ENCODE measurements at regions not wholly inside any gene's neighbourhood (a gene's known extent, or its start where the extent isn't known, plus 50 kb on each side); places are given as distances from the start of the nearest gene placed in this dataset.
A peak's percentile ranks its signal among the peaks of the same experiment; 100 is the strongest.

DNA sequence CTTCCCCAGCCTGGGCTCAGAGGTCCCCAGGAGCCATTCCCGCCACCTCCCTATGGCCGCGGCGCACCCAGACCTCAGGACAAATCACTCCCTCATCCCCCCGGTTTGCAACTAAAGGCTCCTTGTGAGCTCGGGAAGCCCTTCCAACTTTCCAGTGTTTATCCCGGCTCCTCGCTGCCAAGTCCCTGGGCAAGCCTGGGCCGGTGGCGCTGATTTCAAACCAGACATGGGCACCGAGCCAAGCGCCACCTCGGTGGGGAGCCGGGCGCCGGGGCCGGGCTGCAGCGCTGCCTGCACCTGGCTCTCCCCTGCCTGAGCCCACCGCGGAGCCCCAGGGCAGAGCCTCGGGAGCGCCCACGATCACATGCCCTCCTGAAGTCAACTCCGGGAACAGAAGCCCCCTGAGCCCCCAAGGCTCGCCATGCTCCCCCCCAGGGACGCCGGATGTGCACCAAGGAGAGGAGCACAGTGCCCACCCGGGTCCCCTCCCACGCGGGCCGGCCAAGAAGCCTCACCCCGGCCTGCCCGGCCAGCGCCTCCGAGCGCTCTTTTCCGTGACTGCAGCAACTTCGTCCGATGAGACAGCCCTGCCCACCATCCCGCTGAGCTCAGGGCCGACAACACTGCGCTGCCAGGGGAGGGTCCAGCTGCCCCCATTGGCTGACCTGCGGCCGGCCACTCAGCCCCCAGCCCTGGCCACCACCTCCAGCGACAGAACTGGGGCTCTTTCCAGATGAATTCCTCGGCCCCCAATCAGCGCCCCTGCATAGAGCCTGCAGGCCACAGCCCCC, 50.0 kb downstream of the NCOR2 start:
- DNase-seq, result no peak

DNA sequence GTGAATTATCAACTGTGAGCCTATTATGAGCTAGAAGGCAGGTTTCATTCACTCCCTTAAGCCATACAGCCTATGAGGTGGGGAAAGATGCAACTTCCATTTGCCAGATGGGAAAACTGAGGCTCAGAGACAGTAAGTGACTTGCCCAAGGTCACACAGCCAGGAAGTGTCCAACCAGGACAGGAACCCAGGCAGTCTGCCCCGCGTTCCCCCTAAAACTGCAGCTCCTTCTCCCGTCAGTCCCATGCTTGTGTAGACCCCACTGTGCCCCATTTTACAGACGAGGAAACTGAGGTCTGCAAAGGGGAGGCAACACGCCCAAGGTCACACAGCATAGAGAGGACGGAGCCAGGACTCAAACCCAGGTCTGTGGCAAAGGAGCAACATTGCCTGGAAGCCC, 50.6 kb downstream of the NCOR2 start:
- DNase-seq, result no peak

- no peak for DNase-seq
These were observed 51.4 kb downstream of the NCOR2 start for GRCh38 chr12:124515981-124516380.

DNA sequence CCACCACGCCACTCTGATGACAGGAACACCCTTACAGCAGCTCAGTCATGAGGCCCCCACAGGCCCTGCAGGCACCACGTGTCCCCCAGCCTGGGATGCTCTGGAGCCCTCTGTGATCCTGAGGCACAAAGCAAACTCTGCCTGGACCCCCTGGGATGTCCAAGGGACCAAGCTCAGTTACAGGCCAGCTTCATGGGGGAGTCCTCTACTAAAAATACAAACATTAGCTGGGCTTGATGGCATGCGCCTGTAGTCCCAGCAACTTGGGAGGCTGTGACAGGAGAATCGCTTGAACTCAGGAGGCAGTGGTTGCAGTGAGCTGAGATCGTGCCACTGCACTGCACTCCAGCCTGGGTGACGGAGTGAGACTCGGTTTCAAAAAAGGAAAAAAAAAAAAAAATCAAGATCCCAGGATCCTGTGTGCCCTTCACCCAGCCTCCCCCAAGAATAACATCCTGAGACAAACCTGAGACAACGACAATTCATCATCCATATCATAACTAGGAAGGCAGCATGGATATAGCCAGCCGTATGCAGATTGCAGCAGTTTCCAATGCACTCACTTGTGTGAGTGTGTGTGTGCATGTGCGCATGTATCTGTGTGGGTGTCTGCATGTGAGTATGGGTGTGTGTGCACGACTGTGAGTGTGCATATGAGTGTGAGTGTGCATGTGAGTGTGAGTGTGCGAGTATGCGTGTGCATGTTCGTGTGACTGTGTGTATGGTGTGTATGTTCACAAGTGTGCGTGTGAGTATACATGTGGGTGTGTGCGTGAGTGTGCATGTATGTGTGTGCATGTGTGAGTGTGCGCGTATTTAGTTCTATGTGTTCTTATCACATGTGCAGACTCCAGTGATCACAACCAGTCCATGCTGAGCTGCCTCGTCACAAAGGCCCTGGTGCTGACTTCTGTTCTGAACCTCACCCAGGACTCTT, 52.1 kb downstream of the NCOR2 start:
- no peak for DNase-seq

- no peak for DNase-seq
These were observed 53.0 kb downstream of the NCOR2 start for GRCh38 chr12:124514145-124514995.

DNA sequence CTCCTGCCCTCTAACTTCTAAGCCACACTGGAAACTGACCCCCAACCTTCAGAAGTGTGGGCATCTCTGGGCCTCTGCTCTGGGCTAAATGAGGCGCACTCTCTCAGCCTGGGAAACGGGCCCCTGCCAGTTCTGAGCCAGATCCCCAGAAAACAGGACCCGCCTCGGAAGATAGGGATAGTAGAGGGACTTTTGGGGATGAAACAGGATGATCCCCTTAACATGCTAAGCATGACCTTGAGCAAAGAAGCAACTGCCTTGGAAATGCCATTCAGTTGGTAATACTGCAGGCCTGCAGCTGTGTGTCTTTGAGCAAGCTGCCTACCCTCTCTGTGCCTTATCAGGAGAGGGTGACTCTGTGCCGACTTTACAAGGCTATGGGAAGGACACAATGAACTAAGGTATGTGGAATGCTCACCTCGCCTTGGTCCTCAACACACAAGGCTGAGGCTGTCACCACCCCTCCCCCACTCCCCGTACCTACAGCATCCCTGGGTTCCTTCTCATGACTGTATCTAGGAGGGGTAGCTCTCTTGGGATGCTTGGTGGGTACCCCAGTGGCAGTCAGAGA, 54.0 kb downstream of the NCOR2 start:
- DNase-seq, result no peak

DNA sequence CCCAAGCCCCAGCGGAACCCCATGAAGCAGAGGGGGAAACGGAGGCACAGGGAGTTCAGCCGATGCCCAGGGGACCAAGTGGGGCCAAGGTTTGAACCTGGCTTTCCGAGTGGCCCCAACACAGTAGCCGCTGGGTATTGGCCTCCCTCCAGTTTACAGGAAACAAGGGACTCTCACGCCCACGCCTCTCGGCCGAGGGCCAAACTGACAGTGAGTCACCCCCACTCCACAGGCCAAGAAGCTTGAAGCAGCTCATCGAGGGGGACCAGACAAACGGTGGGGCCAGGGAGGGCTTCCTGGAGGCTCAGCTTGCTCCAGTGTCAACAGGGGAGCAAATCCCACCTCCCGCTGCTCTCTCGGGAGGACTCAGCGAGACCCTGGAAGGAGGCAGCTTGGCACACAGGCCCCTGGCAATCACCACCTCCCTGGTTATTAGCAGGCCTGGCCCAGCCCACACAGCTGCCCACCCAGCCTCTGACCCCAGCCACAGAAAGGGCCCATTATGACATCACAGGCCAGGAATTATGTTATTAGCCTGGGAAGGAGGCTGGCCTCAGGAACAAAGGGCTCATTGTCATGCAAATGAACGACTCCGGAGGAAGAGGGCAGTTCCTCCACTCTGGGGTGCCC, 54.6 kb downstream of the NCOR2 start:
- no peak for DNase-seq

- DNase-seq, result no peak
These were observed 56.0 kb downstream of the NCOR2 start for GRCh38 chr12:124511259-124511985.

- DNase-seq, result peak; percentile 6
These were observed 57.0 kb downstream of the NCOR2 start for GRCh38 chr12:124510301-124510970.

- no peak for DNase-seq
These were observed 57.6 kb downstream of the NCOR2 start for GRCh38 chr12:124509676-124510300.

DNA sequence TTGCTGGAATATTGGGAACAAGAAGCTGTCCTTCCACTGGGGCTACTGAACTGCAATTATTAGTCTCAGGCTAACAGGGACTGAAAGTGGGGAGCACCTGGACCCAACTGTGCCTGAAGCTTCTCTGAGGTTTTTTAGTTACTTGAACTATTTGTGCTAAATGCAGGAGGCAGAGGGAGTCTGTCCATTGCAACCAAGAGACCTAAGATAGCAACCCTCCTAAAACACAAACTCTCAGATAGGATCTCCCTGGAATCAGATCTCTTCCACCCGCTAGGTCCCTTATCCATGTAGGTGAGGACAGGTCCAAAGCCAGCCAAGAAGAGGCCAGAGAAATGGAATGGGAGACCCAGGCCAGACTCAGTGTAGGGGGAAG, 58.1 kb downstream of the NCOR2 start:
- DNase-seq, result no peak

- DNase-seq, result no peak
These were observed 58.9 kb downstream of the NCOR2 start for GRCh38 chr12:124508381-124509079.

- DNase-seq, result no peak
These were observed 60.0 kb downstream of the NCOR2 start for GRCh38 chr12:124507188-124508109.

- DNase-seq, result no peak
These were observed 60.6 kb downstream of the NCOR2 start for GRCh38 chr12:124506832-124507153.

DNA sequence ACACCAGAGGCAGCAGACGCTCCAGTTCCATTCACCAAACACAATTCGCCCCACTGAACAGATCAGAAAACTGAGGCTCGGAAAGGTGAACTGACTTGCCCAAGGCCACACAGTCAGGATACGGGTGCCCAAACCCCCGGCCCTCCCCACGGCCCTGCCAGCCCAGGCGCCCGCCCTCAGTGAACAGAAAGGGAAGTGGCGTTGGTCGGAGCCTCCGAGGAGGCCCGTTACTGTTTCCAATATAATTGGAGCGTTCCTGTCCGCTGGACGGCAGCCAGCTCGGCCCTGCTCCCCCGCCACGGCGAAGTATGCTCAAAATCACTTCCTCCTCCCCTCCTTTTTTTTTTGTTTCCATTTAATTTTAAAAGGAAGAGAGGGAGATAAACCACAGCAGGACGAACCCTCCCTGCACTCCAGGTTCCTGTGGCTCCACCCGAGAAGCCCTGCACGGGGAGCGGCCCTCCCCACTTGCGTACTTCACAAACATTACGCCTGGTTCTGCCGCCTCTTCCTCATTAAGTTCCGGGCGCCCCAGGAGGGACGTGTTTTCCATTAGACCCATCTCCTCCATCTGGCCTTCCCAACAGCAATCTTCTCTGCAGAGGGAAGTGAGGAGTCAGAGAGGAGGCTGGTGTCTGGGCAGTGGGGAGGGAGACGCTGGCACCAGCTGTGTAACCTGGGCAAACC, 61.1 kb downstream of the NCOR2 start:
- peak; percentile 3 for DNase-seq

DNA sequence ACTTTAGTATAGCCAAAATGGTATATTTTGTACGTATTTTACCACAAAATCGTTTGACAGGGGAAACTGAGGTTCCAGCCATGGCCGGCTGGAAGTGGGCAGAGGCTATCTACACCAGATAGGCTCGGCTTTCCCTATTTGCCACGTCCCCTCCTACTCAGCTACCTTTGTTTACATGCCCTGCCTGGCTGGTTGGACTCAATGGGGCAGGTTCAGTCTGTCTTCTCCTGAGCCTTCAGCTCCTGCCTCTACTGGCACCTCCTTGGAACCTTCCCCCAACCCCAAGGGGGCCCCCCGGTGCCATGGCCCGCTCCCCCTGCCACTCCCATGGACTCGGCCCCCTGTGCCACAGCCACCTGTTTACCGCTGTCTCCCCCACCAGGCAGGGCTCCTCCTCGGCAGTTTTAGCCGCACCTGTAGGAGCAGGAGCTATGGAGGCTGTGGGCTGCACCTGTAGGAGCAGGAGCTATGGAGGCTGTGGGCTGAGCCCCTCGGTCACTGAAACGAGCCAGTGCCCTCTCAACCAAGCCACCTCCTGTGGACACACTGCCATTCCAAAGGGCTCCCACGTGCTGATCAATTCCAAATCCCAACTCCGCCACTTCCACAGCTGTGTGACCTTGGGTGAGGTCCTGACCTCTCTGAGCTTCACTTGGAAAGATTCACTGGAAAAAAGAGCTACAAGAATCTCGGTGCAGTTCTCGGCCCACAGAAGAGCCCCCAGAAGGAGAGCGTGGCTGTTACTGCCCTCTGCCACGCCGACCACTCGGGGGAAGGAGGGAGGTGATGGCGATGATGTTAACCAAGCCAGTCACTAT, 62.2 kb downstream of the NCOR2 start:
- no peak for DNase-seq

Measured in CD4-positive, alpha-beta T cell treated with Interleukin-21 for 1 hour (primary cell).